ENCODE measurements at regions not wholly inside any gene's neighbourhood (a gene's known extent, or its start where the extent isn't known, plus 50 kb on each side); places are given as distances from the start of the nearest gene placed in this dataset.

GRCh38 chr13:74329962-74330361 is 195.8 kb upstream of the KLF12 start:
- no peak for DNase-seq

- DNase-seq, result no peak
These were observed 190.9 kb upstream of the KLF12 start for GRCh38 chr13:74325106-74325505.

DNA sequence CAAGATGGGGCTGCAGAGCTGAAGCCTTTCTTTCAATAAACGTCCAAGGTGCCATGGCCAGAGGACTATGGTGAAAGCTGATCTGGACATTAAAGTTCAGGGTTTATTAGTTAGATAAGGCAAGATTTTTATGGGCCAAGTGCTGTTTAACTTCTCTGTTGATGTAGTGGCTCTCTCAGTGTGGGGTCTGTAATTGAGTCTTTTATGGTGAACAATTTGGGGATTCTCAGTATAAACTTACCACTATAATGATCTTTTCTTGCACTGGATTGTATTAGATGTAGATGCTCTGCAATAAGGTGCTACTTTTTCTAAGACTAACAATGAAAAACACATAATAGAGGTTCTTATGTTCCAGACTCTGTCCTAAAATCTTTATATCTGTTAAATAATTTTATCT is 190.1 kb upstream of the KLF12 start:
- no peak for DNase-seq

GRCh38 chr13:74322562-74322961 is 188.4 kb upstream of the KLF12 start:
- DNase-seq, result no peak

DNA sequence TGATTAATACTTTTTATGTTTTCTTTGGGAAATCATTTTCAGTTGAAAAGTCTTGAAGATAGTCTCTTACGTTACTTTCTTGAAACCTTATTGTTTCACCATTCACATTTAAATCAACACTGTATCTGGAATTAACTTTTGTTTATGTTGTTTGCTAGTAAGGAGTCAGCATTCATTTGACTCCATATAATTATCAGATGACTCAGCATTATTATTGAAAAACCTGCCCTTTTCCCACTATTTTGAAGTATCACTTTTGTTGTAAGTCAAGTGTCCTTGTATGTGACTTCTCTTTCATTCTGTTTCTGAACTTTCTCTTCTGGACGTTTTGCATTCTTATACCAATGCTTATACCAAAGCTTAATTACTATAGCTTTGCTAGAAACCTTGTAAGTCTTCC is 186.1 kb upstream of the KLF12 start:
- DNase-seq, result no peak

- DNase-seq, result no peak
These were observed 182.3 kb upstream of the KLF12 start for GRCh38 chr13:74316547-74316946.

GRCh38 chr13:74306496-74306895 is 172.3 kb upstream of the KLF12 start:
- DNase-seq, result no peak

DNA sequence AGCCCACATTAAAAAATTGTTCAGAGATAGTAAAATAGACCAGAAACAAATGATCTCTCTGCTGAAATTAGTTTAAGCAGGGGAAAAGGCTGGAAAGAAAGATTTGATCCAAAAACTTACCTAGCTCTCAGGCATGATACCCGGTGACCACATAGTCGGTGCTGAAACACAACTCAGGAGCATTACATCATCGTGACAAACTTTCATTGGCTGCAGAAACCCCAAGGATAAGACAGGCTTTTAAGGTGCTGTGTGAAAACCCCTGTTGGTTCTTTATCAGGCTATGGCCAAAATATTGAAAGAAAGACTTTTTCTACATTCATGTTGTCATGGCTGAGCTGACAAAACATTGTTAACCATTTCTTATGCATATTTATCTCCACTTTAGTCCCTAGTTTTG is 171.7 kb upstream of the KLF12 start:
- DNase-seq, result no peak

GRCh38 chr13:74301258-74301935 is 167.2 kb upstream of the KLF12 start:
- DNase-seq, result no peak

GRCh38 chr13:74300162-74300561 is 166.0 kb upstream of the KLF12 start:
- DNase-seq, result no peak

DNA sequence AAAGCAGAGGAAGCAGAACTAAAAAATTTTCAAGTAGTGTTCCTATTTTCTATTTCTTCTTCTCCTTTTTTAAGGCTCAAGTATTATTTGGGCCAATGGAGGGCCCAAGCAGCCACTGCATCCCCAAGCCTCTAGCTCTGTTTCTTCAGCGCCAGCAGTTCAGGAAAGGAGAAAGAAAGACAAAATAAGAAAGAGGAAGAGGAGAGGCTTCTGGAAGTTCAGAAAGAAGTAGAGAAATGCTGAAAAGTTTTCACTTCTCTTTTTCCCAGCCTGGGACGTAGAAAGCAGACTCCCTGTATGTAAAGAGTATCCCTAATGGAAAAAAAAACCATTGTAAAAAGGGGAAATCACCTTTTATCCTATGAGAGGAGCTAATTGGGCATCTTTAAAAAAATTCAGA is 165.5 kb upstream of the KLF12 start:
- peak; percentile 50 to 73 (median 62) for DNase-seq

- peak in 1 of 3 donors; percentile 30 for DNase-seq
These were observed 164.7 kb upstream of the KLF12 start for GRCh38 chr13:74298923-74299322.

DNA sequence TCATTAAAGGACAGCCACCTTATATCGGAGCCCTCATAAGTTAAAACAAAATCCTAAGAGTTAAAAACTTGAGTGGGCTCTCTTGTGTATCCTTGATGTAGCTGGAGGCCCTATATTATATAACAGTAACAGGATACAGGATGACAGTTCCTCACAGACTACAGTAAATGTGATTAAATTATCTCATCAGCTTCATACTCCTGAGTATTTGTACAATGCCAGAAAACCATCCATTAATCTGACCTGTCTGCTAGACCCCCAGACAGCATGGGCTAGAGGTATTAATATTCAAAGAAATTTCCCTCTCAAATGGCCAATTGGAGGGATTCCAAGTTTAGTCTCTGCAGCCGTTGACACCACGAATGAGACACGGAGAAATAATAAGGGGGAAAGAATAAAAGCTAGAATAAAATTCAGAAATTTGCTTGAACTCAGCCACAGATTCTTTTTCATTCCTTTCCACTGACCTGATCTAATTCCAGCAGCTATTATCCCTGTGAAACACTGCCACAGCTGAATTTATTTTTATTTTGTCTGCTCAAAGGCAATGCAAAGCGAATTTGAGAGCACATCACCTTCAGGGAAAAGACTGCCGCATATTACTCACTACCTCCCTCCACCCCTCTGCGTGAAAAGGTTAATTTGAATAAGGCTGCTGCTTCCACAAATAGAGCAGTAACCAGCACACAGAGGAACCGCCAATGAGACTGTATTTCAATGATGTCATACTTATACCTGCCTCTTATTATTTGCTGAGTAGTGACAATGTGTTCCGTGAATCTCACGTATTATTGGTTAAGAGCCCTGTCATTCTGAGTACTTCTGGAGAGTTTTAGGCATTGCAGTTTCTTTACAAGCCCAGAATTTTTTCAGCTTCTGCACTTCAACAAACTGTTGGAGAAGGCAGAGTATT is 155.9 kb upstream of the KLF12 start:
- DNase-seq, result peak; percentile 4 to 20 (median 10)

DNA sequence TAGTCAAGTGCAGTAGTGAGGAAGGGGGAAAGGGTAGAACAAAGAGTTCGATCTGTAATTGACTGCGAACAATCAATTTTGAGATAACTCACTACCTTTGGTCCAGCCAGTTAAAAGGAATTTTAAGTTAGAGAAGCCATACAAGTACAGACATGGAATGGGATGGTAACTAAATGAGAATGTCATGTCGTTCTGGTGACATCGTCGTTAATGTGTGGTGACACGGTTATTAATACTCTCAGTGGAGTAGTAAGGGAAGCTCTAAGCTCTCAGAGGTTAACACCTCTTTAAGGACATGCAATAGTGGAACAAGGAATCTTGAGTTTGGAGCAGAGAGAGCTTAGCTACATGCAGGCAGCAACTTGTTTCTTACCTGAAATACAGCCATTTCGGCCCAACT is 154.9 kb upstream of the KLF12 start:
- no peak for DNase-seq

DNA sequence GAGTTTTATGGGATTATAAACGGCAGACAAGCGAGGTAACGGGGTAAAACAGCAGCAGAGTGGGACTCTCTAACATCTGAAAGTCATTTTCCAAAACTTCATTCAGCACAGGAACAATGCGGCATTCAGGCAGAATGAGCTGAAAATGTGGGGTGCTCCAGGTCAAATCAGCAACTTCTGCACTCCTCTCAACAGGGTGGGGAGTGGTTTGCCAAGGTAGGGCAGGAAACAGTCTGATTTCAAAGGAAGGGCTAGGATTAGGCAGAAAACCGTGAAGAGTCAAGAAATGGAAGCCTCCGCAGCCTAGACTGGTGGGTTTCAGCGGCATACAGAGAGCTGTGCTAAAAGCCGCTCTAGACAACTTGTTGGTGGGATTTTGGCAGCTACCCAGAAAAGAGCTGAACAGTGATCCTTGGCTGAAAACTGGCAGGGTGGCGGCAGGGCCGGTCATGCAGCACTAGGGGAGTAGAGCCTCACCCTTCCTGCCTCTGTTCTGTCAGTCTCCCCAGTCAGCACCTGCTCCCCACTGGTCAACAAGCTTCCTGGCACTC is 154.2 kb upstream of the KLF12 start:
- DNase-seq, result peak in 1 of 3 donors; percentile 10

DNA sequence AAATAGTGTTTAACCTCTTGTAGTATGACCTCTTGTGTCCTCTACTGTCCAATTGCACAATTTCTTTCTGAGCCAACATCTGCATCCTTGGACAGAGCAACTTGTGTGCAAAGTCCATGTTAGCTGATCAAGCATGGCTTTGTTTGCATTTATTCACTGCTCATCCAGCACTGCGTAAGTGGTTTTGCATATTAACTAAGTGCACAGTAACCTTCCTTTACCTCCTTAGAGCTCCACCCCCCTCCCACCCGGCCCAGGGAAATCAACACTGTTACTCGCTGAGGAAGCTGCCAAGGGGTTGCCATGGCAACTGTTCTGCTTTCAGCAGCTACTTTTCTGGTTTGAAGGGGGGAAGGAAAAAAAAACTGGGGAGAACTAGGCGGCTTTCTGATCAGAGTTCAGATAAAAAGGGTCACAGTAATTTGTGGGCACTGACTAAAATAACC is 153.5 kb upstream of the KLF12 start:
- DNase-seq, result peak; percentile 78 to 85 (median 80)

DNA sequence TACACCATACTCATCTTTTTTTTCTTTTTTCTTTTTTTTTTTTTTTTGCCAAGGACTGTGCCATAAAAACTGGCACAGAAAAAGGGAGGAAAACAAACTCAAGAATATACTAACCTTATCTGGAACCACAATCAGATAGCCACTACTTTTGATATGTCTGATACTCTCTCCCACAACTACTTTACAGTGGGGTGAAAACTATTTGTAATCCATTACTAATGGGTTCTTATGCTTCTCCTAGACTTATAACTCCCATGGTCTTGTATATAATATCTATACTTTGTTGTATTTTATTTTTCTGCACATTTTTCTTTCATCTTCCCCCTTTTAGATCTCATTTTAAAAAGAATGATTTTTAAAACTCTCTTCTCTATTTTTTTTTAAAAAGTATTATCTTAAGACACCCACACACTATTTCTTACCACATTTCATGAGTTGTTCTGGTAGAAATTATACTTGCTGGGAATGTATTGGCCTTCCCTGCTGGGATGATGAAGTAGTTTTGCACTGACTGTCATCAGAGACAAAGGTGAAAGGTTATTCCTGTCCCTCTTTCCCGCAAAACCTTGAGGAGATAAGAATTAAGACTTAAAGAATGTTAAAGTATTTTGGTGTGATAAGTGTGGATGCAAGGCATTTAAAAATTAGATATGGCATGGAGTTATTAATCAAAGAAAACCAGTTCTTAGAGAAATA is 146.7 kb upstream of the KLF12 start:
- DNase-seq, result no peak

- DNase-seq, result no peak
These were observed 146.0 kb upstream of the KLF12 start for GRCh38 chr13:74280093-74280794.

DNA sequence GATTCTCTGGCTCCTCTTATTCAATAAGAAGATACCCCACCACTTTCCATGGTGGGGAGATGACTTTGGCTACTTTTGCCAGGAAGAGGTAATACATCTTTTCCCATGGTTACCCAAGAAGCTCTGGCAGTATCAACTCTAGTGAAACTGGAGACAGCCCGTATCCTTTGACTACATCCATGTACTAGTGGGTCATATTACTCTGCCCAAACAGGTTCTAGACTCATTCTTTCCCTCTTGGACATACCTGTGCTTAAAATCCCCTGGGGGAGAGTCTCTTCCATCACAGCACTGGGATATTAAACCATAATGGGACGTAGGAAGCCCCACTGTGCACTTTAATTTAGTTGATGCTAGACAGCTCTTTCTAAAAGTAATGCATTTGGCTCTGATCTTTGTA is 144.7 kb upstream of the KLF12 start:
- no peak for DNase-seq

- no peak for DNase-seq
These were observed 140.7 kb upstream of the KLF12 start for GRCh38 chr13:74274916-74275315.

DNA sequence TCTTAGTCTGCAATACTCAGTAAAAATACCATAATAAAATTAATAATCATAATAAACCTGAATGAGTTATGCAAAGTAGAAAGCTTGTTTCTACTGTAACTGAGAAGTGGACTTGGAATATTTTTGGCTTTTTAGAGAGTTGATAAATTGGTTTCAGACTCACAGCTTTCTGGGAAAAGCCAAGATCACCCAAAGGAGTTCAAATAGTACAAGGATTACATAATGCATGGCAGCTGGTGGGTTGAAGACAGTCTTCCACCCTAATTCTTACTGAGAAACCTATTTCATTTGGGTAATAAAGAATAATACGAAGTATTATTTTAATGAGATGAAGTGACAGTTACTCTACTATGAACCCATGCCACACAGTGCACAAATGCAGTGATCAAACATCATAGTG is 139.4 kb upstream of the KLF12 start:
- no peak for DNase-seq

DNA sequence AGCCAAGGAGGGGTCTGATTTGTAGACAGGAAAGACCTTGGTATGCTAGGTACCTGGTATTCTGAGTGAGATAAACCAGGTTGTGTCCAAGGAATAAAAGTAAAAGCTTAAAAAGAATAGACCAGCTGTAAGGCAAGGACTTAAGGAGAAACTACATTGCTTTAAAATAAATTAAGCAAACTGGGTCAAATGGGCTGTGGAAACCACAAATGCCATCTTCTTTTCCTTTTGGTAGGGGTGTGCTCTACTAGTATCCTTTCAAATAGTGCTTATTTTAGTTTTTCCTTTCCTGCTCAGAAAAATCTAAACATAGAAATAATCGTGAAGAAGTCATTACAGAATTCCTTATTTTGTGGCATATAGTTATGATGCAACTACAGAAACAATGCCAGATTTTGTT is 138.6 kb upstream of the KLF12 start:
- no peak for DNase-seq

DNA sequence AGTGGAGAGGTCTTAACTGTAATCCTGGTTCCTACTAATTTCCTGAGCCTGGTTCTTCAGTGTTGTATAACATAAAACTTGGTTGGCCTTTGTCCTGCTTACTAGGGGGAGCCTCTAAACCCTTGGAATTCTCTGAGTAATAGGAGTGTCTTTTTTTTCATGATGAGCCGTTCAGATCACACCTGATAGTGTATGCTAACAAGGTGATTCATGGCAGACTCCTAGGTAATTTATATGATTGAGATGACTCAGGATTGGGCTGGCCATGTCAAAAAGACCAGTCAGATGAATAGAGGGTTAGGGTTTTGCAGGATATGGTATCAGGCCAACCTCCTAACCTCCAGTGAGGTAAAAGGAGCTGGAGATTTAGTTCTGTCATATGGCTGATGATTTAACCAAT is 135.8 kb upstream of the KLF12 start:
- DNase-seq, result no peak
